ENCODE measurements at regions not wholly inside any gene's neighbourhood (a gene's known extent, or its start where the extent isn't known, plus 50 kb on each side); places are given as distances from the start of the nearest gene placed in this dataset.

DNA sequence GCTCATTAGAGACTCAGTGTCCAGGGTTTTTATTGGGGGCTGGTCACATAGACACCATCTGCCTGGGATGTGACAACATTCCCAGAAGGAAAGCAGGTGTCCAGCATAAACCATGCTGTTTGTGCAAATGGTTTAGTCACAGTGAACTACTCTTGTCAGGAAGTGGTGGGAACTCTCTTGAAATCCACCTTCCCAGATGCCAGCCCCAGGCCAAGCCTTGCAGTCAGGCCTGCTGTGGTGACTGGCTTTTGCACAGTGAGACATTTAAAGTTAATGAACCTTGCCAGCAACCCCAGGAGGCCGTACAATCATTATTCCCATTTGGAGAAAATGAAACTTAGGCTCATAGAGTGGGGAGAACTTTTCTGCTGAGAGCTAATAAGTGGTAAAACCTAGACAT, 242.5 kb upstream of the KCNG1 start:
- DNase-seq: no peak

DNA sequence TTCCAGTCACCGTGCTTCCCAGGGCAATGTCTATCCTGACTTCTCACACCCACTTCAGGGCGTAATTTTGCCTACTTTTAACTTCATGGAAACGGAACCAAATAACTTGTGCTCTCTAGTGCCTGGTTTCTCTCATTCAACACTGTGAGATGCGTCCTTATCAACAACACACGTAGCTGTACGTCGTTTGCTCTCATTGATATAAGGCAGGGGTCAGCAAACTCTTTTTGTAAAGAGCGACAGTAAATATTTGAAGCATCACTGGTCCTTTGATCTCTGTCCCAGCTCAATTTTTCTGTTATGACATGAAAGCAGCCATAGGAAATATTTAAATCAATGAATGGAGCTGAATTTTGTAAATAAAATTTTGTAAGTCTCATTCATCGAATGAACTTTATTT, 239.3 kb upstream of the KCNG1 start:
- DNase-seq: no peak

DNA sequence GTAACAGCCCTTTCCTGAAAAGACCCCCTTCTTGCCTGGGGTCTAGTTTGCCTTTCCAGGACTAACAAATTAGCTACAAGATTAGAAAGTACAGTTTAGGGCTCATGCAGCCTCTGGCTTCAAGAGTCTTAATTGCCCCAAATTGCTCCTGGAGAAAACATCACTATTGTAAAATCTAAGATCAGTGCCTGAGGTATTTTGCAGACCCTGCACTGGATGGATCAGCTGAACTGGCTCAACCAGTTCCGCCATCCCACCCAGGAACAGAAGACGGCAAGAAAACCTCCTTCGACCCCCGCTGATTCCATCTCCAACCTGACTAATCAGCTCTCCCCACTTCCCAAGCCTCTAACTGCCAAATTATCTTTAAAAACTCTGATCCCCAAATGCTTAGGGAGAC, 236.5 kb upstream of the KCNG1 start:
- DNase-seq: no peak

DNA sequence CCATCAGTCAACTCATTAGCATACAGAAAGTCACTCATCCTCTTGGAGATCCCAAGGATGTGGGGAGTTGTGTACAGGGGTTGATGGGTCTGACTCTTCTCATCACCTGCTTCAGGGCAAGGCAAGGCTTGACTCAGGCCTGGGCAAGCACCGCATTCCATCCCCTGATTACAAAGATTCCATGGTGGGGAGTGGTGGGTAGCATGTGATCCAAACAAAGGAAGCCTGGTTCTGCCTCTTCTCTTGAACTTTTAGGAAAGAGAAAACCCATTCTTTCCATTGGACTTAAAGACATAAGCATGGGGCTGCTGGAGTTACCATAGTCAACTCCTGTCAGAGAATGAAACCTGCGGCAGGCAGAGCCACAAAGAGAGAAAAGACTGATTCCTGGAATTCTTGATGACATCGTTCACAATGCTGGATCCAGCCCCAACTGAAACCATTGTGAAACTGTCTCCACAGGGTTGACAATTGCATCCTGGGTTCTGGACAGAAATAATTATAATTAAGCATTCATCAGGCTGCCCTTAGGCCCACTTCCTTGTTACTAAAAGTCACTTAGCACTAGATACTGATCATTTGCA, 235.8 kb upstream of the KCNG1 start:
- no peak for DNase-seq

- no peak for DNase-seq
Measured at GRCh38 chr20:51255417-51255816, 232.5 kb upstream of the KCNG1 start.

DNA sequence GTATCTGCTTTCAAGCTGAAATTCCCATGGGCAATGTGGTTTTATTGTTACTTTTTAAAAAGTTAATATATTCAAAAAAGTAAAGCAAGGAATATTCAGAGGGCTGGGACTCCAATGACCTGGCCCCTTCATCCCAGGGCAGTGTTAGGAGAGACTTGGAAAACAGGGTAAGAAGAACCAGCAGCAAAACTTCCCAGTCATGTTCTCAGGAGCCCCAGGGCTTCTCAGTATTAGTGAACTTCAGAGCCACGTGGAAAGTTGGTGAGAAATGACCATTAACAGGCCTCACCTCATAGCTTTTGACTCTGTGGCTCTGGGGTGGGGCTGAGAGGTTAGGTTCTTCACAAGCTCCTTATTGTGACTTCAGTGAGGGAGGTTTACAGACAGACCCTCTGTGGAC, 230.4 kb upstream of the KCNG1 start:
- DNase-seq: no peak

GRCh38 chr20:51249781-51250180, 226.9 kb upstream of the KCNG1 start:
- no peak for DNase-seq

GRCh38 chr20:51249215-51249614, 226.3 kb upstream of the KCNG1 start:
- DNase-seq: no peak

GRCh38 chr20:51244466-51244865, 221.6 kb upstream of the KCNG1 start:
- DNase-seq: no peak

DNA sequence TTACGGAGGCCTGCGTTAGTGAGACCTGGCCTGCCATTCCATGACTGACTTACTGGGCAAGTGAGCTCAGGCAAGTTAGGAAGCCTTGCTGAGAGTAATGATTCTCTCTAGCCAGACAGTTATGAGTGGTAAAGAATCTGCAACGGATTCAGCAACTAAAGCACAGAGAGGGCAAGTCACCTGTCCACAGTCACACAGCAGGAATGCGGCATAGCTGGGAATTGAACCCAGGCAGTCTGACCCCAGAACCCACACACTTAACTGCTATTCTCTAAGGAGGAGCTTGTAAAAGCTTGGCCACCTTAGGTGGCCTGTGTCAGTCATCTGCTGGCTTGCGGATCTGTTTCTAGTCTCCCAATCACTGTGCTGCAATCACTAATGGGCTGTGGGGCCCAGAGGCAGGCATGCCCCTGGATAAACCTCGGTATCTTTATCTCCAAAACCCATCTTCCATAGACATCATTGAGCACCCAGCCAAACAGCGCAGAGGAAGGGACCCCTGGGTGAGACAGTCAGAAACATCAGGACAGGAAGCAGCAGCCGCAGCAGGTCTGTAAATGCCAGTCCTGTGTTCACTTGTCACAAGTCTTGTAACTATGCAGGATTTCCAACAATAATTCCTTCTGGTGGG, 215.9 kb upstream of the KCNG1 start:
- DNase-seq: no peak

DNA sequence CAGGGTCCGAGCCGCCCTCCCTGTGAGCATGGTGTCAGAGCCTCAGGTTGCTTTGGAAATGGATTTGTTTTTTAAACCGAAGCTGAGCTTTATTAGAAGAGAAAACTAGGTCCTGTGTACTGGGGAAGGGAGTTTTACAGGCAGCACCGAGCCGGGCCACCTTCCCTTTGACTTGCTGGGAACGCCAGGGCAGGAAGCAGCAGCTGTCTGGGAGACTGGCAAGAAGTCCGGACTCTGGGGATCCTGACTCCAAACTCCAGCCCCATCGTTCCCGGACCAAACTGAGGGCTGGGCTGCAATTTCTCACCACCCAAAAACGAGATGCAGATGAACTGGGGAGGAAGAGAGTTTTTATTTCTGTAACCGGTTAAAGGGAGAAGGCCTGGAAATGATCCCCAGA, 214.9 kb upstream of the KCNG1 start:
- DNase-seq: no peak

- DNase-seq: no peak
Measured at GRCh38 chr20:51237278-51237677, 214.4 kb upstream of the KCNG1 start.

DNA sequence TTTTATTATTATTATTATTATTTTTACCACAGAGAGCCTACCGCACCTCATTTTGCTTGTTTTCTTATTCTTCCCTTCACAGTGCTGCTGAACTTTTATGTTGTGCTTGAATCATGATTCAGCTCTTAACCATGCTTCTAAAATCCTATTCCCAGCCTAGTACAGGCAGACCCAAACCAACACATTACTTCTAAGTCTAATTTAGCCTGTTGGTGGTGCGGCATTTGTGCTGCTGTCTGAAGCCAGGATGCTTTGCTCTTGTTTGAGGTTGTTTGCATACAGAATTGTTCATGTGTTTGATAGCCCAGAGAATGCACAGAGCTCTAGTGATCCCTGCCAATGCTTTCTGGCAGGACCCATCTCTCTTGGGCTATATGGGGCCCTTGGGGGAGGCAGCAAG, 213.5 kb upstream of the KCNG1 start:
- DNase-seq: no peak

GRCh38 chr20:51233345-51233744, 210.4 kb upstream of the KCNG1 start:
- DNase-seq: no peak

DNA sequence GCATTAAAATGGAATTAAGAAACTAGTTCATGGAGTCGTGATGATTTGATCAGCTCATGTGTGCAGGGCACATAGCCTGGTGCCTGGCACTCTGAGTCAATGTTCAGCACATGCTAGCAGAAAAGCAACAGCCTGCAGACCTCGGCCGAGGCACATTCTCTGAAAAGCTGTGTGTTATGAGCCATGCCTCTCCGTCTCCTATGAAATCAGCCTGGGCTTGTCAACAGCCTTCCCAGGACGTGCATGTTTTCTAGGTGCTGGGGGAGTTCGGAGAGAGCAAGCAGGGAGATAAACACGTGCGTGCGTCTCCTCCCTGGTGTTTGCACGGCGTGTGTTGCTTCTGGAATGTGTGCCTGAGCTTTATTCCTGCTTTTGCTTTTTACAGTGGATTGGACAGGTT, 207.8 kb upstream of the KCNG1 start:
- DNase-seq: no peak

GRCh38 chr20:51228763-51229162, 205.9 kb upstream of the KCNG1 start:
- DNase-seq: no peak

GRCh38 chr20:51227744-51228143, 204.8 kb upstream of the KCNG1 start:
- DNase-seq: no peak

- no peak for DNase-seq
Measured at GRCh38 chr20:51223183-51223720, 200.3 kb upstream of the KCNG1 start.

DNA sequence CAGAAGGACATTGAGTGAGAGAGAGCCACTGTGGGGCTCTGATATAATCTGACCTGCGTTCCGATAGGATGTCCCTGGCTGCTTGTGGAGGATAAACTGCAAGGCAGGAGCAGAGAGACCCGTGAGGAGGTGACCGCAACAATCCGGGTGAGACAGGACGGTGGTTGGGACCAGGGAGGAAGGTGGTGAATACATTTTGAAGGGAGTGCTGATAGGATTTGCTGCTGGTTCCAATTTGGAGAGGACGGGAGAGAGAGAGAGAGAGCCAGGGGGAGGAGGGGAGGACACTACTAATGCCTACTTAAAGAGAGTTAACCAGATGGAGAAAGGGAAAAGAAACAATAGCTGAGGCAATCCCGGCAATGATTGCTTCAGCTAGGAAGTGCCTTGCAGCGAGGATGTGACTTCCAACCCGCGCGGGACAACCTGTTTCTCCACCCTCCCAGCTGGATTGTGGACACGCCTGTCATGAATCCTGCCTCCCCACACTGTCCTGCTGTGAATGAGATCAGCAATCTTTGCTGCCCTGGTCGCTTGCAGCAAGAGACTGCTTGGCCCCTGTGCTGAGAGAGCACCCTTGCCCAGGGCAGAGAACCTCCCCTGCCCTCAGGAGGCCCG, 199.0 kb upstream of the KCNG1 start:
- DNase-seq: no peak

DNA sequence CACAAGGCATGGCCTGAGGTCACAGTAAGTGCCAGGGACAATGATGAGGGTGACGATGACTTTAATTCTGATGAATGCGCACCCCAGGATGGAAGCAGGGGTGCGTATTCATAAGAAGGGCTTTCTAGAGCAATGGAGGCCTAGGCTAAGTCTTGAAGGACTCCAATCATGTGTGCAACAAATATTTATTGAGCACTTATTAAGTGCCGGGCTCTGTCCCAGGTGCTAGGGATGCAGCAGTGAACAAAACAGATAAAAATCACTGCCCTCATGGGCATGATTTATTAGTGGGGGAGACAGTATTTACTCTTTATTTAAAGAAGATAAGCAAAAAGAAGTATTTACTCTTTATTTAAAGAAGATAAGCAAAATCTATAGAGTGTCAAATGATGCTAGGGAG, 198.2 kb upstream of the KCNG1 start:
- DNase-seq: no peak

DNA sequence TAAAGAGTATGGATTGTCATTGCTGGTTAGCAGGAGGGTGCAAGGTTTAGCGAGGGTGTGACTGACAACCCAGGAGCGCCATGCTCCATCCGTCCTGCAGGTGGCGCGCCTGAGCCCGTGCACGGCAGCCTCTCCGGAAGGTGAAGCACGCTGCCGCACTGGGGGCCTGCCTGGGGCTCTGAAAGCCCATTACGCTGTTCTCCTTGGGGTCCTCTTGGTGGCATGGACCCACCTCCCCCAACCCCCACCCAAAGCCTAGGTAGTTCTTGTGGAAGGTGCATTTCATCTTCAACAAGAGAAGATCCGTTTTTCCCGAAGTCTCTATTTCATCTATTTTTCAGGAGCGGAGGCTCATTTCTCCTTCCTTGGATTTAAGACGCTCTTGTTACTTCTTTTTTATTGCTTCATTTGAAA, 197.4 kb upstream of the KCNG1 start:
- DNase-seq: peak; percentile 33

DNA sequence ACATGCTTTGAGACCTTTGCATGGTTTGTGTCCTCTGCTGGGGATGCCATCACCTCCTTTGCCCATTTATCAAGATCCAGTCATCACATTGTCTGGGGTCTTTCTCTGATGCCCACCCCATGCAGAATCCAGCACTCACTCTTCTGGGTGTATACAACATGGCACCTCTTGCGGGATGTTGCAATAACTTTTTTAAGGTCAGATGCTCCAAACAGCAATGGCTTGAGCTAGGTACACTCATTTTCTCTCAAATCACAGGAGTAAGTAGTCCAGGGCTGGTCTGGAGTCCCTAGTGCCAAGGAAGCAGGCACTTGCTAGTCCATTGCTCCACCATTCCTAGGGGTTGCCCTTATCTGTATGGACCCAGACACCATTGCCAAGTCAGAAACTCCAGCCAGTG, 196.6 kb upstream of the KCNG1 start:
- no peak for DNase-seq

GRCh38 chr20:51218603-51219002, 195.7 kb upstream of the KCNG1 start:
- DNase-seq: no peak

DNA sequence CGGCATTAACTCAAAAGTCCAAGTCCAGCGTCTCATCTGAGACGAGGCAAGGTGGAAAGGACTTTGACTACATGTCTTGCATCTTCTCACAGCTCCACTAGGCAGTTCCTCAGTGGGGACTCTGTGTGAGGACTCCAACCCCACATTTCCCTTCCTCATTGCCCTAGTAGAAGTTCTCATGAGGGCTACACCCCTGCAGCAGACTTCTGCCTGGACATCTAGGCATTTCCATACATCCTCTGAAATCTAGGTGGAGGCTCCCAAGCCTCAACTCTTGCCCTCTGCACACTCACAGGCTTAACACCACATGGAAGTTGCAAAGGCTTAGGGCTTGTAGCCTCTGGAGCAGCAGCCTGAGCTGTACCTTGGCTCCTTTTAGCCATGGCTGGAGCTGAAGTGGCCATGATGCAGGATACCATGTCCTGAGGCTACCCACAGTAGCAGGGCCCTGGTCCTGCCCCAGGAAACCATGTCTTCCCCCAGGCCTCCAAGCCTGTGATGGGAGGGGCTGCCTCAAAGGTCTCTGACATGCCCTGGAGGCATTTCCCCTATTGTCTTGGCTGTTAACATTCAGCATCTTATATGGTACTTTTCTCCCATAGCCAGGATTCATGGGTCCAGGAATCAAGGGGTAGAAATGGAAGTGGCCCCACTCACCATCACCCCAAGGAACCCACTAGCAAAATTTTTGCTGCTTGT, 194.6 kb upstream of the KCNG1 start:
- no peak for DNase-seq
